HG02981 (cell line): ENCODE measurements at regions not wholly inside any gene's neighbourhood (a gene's known extent, or its start where the extent isn't known, plus 50 kb on each side); places are given as distances from the start of the nearest gene placed in this dataset.
"Not testable (repeated sequence)": the region's sequence is repeated elsewhere in the genome, so short reads cannot be mapped to it uniquely, and the experiment has no call there.

Experiments
- ATAC-seq: cut with Tn5 transposase; IDR thresholded peaks from one replicate; pipeline ENCODE4 v1.9.1; 2021; ENCODE audit warnings: mild to moderate bottlenecking, moderate library complexity; ENCODE audit not compliant: unreplicated experiment

GRCh38 chr3:103564116-103564515 lies 1129.3 kb downstream of the ZPLD1 start:
- not testable (repeated sequence) for ATAC-seq

- ATAC-seq = no peak
These were observed 1151.0 kb downstream of the ZPLD1 start for GRCh38 chr3:103585809-103586208.

GRCh38 chr3:103589770-103590169 lies 1155.0 kb downstream of the ZPLD1 start:
- no peak for ATAC-seq

GRCh38 chr3:103600844-103601243 lies 1166.0 kb downstream of the ZPLD1 start:
- ATAC-seq = no peak

GRCh38 chr3:103601666-103602065 lies 1166.9 kb downstream of the ZPLD1 start:
- ATAC-seq = no peak

GRCh38 chr3:103609472-103609871 lies 1174.7 kb downstream of the ZPLD1 start:
- no peak for ATAC-seq

- ATAC-seq = no peak
These were observed 1178.8 kb downstream of the ZPLD1 start for GRCh38 chr3:103613397-103614156.

- ATAC-seq = no peak
These were observed 1179.9 kb downstream of the ZPLD1 start for GRCh38 chr3:103614719-103615118.

- ATAC-seq = no peak
These were observed 1183.1 kb downstream of the ZPLD1 start for GRCh38 chr3:103617961-103618360.

GRCh38 chr3:103624271-103624670 lies 1189.5 kb downstream of the ZPLD1 start:
- no peak for ATAC-seq

- ATAC-seq = no peak
These were observed 1194.6 kb downstream of the ZPLD1 start for GRCh38 chr3:103629391-103629790.

- ATAC-seq = no peak
These were observed 1209.6 kb downstream of the ZPLD1 start for GRCh38 chr3:103644450-103644849.

- no peak for ATAC-seq
These were observed 1219.2 kb downstream of the ZPLD1 start for GRCh38 chr3:103653996-103654395.

GRCh38 chr3:103657756-103658155 lies 1222.9 kb downstream of the ZPLD1 start:
- ATAC-seq = no peak

- ATAC-seq = no peak
These were observed 1226.0 kb downstream of the ZPLD1 start for GRCh38 chr3:103660810-103661209.

- ATAC-seq = no peak
These were observed 1227.8 kb downstream of the ZPLD1 start for GRCh38 chr3:103662591-103662990.

- ATAC-seq = no peak
These were observed 1237.5 kb downstream of the ZPLD1 start for GRCh38 chr3:103672346-103672745.

GRCh38 chr3:103684904-103685303 lies 1250.1 kb downstream of the ZPLD1 start:
- ATAC-seq = no peak

GRCh38 chr3:103685939-103686338 lies 1251.1 kb downstream of the ZPLD1 start:
- ATAC-seq = no peak

GRCh38 chr3:103690536-103690935 lies 1255.7 kb downstream of the ZPLD1 start:
- ATAC-seq = no peak

- ATAC-seq = no peak
These were observed 1259.0 kb downstream of the ZPLD1 start for GRCh38 chr3:103693831-103694230.

- ATAC-seq = no peak
These were observed 1263.8 kb downstream of the ZPLD1 start for GRCh38 chr3:103698646-103699045.

GRCh38 chr3:103699228-103699627 lies 1264.4 kb downstream of the ZPLD1 start:
- ATAC-seq = no peak
